ENCODE measurements at regions not wholly inside any gene's neighbourhood (a gene's known extent, or its start where the extent isn't known, plus 50 kb on each side); places are given as distances from the start of the nearest gene placed in this dataset.

DNA sequence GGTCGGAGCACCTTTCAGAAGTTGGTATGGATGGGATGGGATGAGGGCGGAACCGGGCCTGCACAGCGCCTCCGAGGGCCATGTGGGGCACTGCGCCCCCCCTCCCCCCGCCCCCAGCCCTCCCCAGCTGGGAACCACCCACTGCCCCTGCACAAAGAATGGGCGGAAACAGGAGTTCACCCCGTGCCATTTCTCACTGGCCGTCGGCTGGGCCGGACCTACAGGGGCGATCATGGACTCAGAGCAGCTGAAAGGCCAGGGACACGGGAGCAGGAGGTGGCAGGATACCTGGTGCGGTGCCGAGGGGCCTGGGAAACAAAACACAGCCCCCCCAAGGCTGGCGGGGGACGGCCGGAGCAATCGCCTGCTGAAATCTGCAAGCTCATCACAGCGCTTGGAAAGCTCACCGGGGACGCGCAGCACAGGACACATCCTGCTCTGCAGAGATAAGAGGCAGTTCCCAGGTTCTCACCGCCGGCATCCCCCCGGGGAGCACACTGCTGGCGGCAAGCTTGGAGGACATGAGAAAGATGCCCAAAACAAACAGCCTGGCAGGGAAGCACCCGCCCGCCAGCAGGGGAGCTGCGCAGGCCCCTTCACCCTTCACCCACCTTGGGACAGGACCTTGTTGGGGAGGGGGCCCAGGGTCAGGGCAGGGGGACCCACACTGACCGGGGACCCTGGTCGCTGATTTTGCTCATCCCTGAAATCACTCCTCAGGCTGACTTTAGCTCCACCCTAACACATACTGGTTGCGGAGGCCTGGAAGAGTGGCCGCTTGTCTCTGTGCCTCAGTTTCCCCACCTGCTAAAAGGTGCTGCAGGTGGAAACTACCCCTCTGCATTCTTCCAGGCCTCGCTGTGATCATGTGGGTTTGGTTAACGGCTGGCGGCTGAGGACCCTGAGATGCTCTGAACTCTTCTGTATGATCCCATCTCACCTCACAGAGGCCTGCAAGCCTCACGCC, 263.9 kb downstream of the C16orf95 start:
- TF ChIP-seq POLR2AphosphoS2 (conservative IDR thresholded peaks at IDR 0.05; ENCODE audit: low read length) (no peak), SMC3 (IDR thresholded peaks at IDR 0.05) (no peak)
- TF ChIP-seq, protein P1, sequence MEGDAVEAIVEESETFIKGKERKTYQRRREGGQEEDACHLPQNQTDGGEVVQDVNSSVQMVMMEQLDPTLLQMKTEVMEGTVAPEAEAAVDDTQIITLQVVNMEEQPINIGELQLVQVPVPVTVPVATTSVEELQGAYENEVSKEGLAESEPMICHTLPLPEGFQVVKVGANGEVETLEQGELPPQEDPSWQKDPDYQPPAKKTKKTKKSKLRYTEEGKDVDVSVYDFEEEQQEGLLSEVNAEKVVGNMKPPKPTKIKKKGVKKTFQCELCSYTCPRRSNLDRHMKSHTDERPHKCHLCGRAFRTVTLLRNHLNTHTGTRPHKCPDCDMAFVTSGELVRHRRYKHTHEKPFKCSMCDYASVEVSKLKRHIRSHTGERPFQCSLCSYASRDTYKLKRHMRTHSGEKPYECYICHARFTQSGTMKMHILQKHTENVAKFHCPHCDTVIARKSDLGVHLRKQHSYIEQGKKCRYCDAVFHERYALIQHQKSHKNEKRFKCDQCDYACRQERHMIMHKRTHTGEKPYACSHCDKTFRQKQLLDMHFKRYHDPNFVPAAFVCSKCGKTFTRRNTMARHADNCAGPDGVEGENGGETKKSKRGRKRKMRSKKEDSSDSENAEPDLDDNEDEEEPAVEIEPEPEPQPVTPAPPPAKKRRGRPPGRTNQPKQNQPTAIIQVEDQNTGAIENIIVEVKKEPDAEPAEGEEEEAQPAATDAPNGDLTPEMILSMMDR (IDR thresholded peaks at IDR 0.05) = no peak

Data from A549 (cell line).